Neural crest cell (in vitro differentiated cells): ENCODE measurements at regions not wholly inside any gene's neighbourhood (a gene's known extent, or its start where the extent isn't known, plus 50 kb on each side); places are given as distances from the start of the nearest gene placed in this dataset.

Source experiments
- DNase-seq: peaks from one replicate; pipeline ENCODE4 v3.0.0; 2021; ENCODE audit warnings: low read depth, mixed read lengths, low spot score
- H3K27ac Mint-ChIP-seq: one replicate; pipeline ENCODE4 v1.8.0; 2021; ENCODE audit warnings: mild to moderate bottlenecking, mixed read lengths; ENCODE audit not compliant: unreplicated experiment
- H3K27me3 Mint-ChIP-seq: 2 replicates; pipeline ENCODE4 v1.8.0; 2021; ENCODE audit warnings: low read depth, mild to moderate bottlenecking, mixed read lengths
- H3K36me3 Mint-ChIP-seq: 2 replicates; pipeline ENCODE4 v1.8.0; 2021; ENCODE audit warnings: low read depth, mild to moderate bottlenecking, mixed read lengths
- H3K4me1 Mint-ChIP-seq: 2 replicates; pipeline ENCODE4 v1.8.0; 2021; ENCODE audit warnings: mixed read lengths
- H3K4me3 Mint-ChIP-seq: one replicate; pipeline ENCODE4 v1.8.0; 2021; ENCODE audit warnings: mild to moderate bottlenecking, mixed read lengths
- H3K9me3 Mint-ChIP-seq: 2 replicates; pipeline ENCODE4 v1.8.0; 2021; ENCODE audit warnings: mixed read lengths
- TF ChIP-seq, protein P1 (sequence below): fragments of 200-600 bp; sonication (generic); conservative IDR thresholded peaks from 2 replicates; pipeline ENCODE4 v1.5.0; 2021; ENCODE audit warnings: antibody characterized with exemption, mild to moderate bottlenecking

DNA sequence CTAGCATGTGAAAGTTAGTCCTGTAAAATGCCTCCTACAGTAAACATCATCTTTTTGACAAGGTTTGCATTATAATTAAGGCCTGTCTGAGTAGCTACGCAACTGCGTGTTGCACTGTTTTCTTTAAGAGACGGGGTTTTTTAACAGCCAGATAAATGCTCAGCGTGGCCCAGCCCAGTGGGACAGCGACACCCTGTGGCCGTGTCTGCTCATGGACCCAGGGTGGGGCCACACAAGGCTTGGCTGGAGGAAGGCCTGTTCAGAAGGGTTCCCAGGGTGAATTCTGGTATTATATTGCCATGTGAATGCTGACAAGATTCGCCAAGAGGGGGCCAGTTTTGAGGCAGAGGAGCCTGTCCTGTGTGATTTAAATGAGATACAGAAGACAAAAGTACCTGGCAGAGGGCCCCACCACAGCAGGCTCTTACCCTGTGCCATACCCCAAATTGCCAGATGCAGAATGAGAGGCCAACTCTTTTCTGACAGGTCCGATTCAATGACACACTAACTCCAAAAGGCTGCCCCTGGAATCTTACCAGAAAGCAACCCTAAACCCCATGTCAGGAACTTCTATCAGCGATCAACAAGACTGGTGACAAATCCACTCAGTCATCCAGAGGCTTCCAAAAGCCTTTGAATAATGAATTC is 65.9 kb upstream of the IRX6 start:
- Mint-ChIP-seq H3K4me1 (peaks cover 13% of the 10 kb centered on the region), H3K27me3 (no peaks in the 10 kb centered on the region), H3K36me3 (no peaks in the 10 kb centered on the region), H3K9me3 (peaks cover 8% of the 10 kb centered on the region), H3K27ac (no peak overlapping the region), H3K4me3 (no peak overlapping the region)
- TF ChIP-seq, protein P1, sequence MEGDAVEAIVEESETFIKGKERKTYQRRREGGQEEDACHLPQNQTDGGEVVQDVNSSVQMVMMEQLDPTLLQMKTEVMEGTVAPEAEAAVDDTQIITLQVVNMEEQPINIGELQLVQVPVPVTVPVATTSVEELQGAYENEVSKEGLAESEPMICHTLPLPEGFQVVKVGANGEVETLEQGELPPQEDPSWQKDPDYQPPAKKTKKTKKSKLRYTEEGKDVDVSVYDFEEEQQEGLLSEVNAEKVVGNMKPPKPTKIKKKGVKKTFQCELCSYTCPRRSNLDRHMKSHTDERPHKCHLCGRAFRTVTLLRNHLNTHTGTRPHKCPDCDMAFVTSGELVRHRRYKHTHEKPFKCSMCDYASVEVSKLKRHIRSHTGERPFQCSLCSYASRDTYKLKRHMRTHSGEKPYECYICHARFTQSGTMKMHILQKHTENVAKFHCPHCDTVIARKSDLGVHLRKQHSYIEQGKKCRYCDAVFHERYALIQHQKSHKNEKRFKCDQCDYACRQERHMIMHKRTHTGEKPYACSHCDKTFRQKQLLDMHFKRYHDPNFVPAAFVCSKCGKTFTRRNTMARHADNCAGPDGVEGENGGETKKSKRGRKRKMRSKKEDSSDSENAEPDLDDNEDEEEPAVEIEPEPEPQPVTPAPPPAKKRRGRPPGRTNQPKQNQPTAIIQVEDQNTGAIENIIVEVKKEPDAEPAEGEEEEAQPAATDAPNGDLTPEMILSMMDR = peak; percentile 80
- peak; percentile 70 for DNase-seq

DNA sequence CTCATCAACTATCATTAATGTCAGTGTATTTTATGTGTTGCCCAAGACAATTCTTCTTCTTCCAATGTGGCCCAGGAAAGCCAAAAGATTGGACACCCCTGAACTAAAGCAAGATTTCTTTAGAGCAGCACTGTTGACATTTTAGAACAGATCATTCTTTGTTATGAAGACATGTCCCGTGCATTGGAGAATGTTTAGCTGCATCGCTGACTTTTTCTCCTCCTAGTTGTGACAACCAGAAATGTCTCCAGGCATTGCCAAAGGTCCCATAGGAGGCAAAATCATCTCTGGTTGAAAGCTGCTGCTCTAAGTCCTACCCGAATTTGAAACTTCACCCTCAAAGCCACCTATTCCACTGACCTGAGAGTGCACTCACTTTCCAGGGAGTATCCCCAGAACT is 62.7 kb upstream of the IRX6 start:
- H3K27ac Mint-ChIP-seq = no peak overlapping the region
- TF ChIP-seq, protein P1 = no peak
- peaks cover 2% of the 10 kb centered on the region for H3K9me3 Mint-ChIP-seq
- no peak for DNase-seq
- peaks cover 12% of the 10 kb centered on the region for H3K27me3 Mint-ChIP-seq
- peaks cover 13% of the 10 kb centered on the region for H3K4me1 Mint-ChIP-seq
- H3K36me3 Mint-ChIP-seq = no peaks in the 10 kb centered on the region
- no peak overlapping the region for H3K4me3 Mint-ChIP-seq

GRCh38 chr16:55263271-55264250 is 60.4 kb upstream of the IRX6 start:
- no peaks in the 10 kb centered on the region for H3K36me3 Mint-ChIP-seq
- DNase-seq = no peak
- peaks cover 14% of the 10 kb centered on the region for H3K27me3 Mint-ChIP-seq
- H3K4me3 Mint-ChIP-seq = no peak overlapping the region
- H3K27ac Mint-ChIP-seq = no peak overlapping the region
- peaks cover 2% of the 10 kb centered on the region for H3K9me3 Mint-ChIP-seq
- TF ChIP-seq, protein P1 = no peak
- H3K4me1 Mint-ChIP-seq = peaks cover 6% of the 10 kb centered on the region

DNA sequence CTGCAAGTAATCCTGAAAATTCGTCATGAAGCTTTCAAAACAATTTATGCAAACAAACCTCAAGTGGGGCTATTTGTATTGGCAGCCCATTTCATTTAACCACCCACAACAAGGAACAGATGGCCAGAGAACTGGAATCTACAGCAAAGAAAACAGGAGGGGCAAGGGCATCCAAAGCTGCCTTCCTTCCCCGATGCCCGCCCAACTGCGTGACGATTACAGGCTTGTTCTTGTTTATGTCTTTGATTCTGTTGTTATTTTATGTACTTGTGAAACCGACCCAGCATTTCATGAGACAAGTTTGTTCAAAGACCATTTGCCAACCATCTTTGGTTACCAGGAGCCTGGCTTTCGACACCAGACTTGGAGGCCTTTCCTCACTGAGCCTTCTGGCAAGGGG is 59.1 kb upstream of the IRX6 start:
- no peak for DNase-seq
- Mint-ChIP-seq H3K36me3 (no peaks in the 10 kb centered on the region), H3K9me3 (peaks cover 8% of the 10 kb centered on the region), H3K4me3 (no peak overlapping the region), H3K27me3 (peaks cover 22% of the 10 kb centered on the region), H3K27ac (no peak overlapping the region), H3K4me1 (peaks cover 6% of the 10 kb centered on the region)
- TF ChIP-seq, protein P1 = no peak

DNA sequence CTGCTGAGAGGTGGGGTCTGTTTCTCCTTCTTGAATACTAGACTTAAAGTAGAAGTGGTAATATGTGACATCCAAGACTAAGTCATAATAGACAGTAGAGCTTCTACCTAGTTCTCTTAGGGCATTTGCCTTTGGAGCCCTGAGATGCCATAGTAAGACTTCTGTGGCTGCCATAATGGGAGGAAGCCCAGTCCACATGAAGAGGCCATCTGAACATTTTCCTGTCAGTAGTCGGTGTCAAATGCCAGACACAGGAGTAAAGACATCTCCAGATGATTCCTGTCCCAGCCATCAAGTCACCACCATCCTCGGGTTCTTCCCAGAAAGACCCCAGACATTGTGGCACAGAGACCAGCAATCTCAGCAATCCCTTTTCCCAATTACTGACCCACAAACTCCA is 58.1 kb upstream of the IRX6 start:
- no peak overlapping the region for H3K4me3 Mint-ChIP-seq
- H3K27ac Mint-ChIP-seq = no peak overlapping the region
- peaks cover 8% of the 10 kb centered on the region for H3K9me3 Mint-ChIP-seq
- no peak for DNase-seq
- H3K4me1 Mint-ChIP-seq = peaks cover 6% of the 10 kb centered on the region
- H3K27me3 Mint-ChIP-seq = peaks cover 22% of the 10 kb centered on the region
- H3K36me3 Mint-ChIP-seq = no peaks in the 10 kb centered on the region
- TF ChIP-seq, protein P1 = no peak
